Effector CD8-positive, alpha-beta T cell (primary cell): ENCODE measurements at regions not wholly inside any gene's neighbourhood (a gene's known extent, or its start where the extent isn't known, plus 50 kb on each side); places are given as distances from the start of the nearest gene placed in this dataset.

Source experiments
- DNase-seq: peaks from one replicate; lab custom pipeline; 2025; lab: John Stamatoyannopoulos, UW

DNA sequence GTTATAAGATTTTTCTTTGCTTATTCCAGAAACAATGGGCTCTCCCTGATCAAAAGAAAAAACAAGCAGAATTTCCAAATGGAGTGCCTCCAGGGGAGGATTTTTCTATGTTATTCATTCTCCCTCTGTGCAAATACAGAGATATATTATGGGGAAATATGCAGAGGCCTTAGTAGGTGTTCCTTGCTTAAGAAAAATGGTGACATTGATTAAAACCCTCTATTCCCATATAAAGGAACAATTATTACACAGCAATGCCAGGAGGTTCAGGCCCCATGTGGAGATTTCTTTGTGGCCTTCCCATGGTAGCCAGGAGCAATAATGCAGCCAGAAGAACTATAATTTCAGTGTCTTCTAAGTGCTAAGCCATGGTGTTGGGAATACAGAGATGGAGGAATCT, 255.9 kb upstream of the CXCR4 start:
- no peak for DNase-seq

DNA sequence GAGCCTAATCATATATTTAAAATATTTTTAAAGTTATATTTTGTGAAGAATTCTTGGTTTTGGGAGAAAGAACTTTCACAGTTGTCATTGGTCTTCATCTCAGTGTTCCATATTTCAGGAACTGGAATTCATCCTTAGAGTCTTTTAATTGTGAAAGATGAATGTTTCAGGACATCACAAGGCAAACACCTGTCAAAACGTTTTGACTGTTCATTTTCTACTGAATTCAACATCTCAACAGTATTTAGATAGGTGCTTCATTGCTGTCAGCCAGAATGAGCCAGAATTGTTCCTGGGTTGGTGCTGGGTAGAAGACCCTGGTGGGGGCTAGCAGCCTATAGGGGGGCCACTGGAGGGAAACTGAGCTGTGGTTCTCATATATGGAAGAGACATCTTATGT, 255.1 kb upstream of the CXCR4 start:
- DNase-seq = no peak

DNA sequence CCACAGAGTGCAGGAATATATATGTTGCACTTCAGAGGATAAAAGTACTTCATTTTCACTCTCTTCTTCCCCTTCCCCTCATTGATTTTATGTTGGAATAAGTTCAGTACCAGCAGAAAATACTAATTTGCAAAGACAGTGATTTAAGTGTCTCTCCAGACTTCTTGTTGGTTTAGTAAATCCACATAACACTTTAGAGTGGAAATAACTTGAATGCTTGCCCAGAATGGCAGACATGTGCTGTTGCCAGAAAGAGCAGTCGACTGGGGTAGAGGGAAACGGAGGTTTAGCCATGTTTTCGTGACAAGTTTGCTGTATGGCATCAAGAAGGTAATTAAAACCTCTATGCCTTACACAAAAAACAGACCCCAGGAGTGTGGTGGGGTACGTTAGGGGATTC, 246.0 kb upstream of the CXCR4 start:
- no peak for DNase-seq

DNA sequence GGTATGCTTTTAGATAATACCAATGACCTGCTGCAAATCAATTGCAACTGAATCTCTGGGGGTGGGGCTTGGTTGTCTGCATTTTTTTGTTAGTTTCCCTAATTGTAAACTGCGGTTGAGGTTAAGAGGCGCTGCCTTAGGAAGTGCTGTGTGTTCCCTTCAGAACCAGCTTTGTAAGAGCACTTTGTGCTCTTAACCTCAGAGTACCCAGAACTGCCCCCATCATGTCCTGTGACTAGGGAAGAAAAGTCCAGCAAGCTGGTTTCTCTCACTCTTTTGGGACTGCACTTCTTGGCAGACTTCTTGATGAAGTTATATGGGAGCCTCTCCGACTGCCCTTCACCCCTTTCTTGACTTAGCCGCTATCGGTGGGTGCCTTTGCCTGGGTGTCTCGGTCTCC, 245.5 kb upstream of the CXCR4 start:
- no peak for DNase-seq

DNA sequence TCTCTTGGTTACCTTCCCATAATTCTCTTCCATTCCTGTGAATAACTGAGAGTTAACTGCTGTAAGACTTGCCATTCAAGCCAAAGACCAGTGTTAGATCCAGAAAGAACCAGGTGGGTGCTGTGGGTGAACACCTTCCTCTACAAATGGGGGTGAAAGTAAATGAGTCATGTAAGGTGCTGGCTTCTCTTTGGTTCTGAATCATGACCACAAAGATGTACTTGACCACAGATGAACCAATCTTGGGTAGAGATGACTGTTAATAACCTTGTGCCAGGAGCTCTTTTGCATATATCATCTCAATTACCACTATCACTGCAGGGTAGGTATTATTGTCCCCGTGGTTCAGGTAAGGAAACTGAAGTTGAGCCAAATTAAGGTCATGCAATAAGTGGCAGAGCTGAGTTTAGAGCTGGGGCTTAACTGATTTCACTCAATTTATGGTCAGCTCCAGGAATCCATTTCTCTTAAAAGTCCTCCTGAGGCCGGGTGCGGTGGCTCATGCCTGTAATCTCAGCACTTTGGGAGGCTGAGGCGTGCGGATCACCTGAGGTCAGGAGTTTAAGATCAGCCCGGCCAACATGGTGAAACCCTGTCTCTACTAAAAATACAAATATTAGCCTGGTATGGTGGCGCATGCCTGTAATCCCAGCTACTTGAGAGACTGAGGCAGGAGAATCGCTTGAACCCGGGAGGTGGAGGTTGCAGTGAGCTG, 244.9 kb upstream of the CXCR4 start:
- no peak for DNase-seq

DNA sequence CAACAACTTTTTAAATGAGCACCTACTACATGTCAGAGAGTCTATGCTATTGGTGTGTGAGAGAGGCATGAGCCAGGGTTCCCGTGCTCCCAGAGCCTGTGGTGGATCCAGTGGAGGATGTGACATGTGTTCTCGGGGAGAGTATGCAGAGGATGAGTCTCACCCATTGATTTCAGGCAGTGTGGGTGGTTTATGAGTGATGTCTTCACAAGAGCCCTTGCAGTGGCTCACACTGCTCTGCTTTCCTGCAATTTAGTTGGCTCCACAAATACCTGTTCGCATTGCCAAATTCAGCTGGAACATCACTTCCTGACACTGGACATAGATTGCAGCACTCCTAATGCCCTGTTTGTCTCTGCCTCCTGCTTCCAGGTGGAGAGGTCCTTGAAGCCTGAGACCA, 243.6 kb upstream of the CXCR4 start:
- no peak for DNase-seq

DNA sequence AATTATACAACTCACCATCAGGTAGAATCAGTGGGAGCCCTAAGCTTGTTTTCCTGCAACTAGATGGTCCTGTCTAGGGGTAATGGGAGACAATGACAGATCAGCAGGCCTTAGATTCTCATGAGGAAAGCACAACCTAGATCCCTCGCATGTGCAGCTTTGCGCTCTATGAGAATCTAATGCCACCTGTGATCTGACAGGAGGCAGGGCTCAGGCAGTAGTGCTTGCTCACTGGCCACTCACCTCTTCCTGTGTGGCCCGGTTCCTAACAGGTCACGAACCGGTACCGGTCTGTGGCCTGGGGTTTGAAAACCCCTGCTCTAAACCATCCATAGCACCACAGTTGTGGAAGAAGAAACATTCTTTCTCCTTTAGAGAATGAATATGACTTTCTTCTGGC, 242.8 kb upstream of the CXCR4 start:
- no peak for DNase-seq

DNA sequence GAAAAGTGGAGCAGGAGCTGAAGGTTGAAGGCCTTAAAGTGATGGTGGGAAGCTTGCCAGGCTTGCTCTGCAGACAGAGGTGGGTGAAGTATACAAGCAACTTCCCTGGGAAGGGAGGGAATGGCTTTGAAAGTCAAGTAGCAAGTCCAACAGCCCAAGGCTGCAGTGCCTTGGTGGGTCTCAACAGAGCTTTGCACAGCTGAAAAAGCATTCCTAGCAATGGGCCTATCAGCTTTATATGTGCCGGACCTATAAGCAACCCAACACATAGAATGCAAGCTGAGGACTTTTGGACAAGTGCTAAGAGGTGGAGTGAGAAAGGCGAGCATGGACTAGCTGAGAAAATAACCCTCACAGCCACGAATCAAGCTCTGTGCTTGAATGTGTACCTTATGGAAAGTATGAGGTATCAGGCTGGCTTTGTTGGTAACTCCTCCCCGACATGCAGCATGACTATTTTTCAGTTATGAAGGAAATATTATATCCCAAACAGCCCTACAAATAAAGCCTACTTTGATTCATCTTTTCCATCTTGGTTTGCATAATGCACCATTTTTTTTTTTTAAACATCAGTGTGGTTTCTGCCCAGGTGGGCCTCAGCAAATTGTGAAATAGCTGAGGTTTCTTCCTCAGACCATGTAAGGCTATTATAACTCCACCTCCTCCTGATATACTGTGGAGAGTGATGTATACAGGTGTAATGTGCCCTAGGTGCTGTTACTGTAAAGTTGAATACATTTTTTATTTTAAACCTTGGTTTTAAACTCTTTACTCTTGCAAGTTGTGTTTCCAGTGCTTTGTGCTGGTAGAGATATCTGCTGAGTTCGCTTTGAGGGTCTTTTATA, 241.4 kb upstream of the CXCR4 start:
- DNase-seq = no peak

DNA sequence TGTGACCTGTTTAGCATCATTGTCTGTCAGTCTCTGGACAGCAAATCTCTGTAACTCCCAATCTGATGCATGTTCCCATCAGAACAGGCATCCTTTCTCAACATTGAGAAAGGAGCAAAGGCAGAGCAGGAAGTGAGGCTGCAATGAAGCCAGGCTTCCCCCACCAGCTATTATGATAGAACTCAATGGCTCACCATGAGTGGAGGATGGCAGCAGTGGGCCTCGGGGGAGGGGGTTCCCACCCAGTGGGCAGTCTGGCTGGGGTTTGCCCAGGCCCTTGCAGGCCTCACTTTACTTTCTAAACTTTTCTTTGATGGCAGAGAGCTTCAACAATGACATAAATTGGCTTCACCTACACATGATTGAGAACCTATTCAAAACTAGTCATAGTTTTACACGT, 240.6 kb upstream of the CXCR4 start:
- no peak for DNase-seq

DNA sequence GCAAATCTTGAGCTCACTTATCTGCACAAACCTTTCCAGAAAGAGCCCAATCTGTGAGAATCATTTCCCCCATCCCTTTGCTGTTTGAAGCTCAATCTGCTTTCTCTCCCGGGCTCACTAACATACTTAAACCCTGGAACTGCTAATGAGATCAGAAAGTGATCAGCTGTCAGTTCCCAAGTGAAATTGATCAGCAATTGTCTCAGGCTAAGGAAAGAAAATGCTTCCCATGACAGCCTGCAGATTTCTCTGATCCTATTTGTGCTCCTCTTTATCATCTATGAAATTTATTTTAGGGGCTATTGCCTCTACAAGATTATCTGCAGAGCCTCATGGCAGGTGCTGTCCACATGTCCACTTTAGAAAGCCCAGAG, 239.0 kb upstream of the CXCR4 start:
- DNase-seq = no peak

DNA sequence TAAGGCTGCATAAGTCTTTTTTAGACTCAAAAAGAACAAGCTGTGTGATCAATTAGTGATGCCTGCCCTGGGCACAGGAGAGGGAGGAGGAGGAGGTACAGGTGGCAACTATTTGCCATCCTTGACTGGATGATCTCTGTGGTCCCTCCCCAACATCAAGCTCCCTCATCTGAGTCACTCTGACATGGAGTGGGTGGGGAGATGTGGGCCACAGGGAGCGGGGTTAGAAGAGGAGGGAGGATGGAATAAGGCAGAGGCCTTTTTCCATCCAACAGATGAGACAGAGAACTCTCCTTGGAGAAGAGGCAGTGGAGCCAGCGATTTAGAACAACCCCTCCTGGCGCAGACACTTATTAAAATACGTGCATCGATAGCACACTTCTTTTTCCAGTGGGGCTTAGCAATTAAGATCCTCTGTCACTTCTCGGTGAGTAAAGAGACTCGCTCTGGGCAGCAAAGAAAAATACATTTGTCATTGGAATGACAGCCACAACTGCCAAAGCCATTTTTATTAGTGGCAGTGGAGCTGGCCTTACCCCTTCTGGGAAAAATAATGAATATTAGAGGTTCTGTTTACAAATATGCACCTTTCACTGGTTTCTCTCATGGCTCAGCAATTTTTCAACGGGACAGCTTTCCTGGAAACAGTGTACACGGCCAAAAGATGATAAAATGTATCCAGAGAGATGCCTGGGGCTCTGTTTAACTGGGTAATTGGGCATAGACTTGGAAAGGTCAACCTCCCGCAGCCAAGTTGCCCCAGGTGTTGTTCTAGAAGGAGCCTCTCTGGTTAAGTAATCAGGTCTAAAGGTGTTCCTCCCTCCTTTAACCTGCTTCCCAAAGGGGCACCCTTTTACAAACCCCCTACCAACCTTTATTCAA, 238.4 kb upstream of the CXCR4 start:
- DNase-seq = no peak

DNA sequence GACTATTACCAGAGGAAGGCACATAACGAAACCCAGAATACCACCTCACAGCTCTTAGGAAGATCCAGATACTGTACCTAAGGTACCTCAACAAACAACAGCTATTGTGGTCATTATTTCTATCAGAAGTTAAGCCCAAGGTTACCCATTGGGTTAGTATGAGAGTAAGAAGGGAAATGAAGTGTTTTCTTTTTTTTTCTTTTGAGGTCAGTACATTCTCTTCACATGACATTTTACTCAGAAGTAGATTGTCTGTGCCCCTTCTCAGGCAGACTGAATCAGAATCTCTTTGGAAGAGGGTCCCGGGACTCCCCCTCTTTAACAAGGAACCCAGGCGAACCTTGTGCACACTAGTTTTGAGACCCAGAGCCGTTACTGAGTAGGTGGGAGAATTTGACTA, 233.7 kb upstream of the CXCR4 start:
- DNase-seq = no peak

DNA sequence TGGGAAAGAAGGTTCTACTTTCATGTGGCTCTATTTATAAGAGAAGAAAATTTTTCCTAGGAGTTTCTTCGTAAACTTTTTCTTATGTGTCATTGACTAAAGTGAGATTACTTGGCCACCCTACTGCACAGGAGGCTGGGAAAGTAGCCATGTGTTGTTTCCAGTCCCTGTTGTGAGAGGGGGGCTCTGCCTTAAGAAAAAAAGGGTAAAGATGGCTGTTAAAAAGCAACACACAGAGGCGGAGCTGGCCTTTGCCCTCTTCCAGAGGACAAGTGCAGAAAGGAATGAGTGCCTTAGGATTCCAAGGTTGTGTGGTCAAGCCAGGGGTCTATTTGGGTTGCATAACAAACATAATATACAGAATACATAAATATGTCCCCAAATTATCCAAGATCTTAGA, 230.0 kb upstream of the CXCR4 start:
- no peak for DNase-seq

DNA sequence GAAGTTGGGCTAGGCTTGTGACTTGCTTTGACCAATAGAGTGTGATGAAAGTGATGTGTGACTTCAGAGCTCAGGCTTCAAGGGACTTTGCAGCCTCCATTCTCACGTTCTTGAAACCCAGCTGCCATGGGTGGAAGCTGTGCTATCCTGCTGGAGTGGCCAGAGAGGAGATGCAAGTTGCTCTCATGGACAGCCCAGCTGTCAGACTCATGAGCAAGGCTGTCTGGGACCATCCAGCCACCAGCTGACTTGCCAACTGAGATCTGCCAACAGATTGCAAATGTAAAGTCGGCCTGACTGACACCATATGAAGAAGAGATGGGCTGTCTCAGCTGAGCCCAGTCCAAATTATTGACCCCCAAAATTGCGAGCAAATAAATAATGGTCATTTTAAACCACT, 226.4 kb upstream of the CXCR4 start:
- DNase-seq = no peak

DNA sequence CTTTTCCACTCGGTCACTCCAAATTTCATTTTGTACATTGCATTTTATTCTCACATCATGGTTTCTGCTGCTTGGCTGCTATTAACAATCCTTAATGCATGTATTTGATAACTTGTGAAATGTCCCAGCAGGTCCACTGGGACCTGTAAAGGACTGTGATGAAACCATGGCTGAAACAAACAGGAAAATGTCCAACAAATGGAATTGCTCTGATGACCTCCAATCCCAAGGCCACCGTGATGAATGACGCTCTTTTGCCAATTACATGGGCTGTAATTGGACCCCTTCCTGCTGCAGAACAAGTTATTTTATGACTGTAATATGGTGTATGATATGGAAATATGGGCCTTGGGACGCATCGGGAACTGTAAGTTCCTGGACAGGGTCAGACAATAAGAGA, 224.2 kb upstream of the CXCR4 start:
- DNase-seq = no peak

DNA sequence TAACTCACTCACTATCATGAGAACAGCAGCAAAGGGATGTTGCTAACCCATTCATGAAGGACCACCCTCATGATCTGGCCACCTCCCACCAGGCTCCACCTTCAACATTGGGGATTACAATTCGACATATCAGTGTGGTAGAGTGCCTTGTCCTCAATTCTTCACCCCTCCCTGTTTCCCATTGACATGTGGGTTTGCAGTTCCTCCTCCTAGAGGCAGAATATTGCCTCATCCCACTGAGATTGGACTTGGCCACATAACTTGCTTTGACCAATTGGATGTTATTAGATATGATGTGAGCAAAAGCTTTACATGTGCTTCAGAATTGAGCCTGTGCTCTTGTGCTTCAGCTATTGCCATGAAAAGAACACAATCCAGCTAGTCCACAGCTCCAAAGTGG, 217.0 kb upstream of the CXCR4 start:
- DNase-seq = no peak

DNA sequence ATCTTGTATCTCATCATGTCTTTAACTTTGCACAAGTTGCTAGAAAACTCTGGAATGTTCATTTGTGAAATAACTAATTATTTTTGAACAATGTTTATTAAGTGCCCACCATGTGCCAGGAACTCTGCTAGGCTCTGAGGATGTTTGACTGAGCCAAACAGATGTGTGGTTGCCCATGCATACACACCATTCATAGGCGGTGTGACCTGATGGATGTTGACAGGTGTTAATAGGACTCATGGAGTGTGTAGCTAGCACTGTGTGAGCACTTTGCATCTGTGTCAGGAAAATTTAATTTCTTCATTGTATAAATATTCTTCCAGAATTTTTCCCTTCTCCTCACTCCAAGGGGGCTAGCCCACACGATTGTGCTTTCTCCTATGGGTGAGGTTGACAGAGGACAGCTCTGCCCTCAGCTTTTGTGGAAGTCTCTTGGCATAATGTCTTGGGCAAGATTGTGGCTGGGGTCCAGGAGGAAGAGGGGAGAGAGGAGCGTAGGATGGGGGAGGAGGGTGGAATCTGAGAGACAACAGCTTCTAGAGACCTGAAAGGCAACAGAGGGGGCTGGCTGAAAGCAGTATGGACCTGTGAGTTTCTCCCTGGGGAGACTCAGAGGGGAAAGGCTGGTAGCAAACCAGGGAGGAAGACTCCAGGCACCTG, 214.6 kb upstream of the CXCR4 start:
- no peak for DNase-seq

DNA sequence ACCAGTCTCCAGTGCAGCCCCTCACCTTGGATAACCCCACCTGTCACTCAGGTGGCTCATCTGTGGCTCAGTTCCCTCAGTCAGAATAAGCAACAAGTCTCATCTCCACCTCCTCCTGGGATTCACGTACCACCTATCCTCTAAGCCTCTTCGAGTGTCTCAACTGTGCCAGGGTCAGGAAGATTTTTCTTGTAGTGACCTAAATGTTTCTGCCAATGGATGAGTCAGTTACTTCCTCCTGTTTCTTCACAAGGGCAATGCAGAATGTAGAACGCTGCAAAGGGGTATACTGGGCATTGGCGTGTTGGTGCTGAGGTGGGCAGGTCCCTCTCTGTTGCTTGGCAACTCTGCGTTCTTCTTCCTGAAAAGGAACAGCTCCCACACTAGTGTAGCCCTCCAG, 213.3 kb upstream of the CXCR4 start:
- DNase-seq = no peak

DNA sequence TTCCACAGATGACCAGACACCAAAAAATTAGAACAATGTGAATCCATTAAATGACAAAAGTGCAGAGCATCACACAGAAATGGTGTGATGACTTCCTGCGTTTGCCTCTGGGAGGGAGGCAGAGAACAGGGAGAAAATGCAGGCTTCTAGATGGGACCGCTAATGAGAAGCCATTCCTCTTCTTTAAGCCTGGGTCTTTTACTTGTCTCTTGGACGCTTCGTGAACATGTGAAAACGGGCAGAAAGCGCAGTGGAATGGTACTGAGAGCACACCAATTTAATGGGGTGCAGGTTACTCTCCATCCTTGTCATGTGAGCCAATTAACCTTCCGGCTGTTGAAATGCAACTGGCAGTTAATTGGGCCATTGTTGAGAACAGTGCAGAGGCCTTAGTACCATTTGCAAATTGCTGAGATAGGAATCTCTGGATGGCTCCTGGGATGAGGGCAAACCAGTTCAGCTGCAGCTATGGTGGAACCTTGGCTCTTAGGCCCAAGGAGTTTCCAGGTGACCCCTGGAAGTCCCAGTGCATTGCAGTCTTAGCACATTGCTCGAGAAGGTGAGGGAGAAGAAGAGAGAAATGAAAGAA, 210.4 kb upstream of the CXCR4 start:
- no peak for DNase-seq

DNA sequence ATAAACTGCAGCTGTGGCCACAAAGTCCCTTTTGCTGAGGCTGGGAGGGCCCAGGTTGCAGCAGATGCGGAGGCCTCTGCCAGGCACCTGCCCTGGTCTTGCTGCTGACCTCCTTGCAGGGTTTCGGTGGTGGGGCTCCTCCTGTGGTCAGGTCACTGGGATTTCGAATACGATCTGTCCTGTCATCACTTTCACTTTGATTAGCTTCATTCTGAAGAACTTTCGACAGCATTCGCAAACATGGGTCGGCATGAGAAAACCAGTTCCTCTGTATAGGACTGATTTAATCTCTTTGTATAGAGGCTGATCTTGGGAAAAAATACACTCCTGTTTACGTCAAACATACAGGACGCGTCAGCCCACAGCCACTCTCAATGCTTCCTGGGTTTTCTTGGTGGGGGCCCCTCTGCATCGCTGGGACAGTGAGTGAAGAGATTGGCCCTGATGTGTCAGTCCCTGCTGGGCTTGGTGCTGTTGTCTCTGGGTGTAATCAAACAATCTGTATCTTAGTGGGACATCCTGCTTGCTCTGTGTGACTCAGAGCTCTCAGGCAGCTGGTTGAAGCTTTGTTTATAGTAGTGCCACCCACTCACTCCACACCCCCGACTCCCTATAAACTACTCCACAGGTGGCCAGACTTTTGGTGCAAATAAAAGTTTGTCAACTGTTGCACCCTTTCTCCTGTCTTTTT, 209.4 kb upstream of the CXCR4 start:
- peak; percentile 36 for DNase-seq

DNA sequence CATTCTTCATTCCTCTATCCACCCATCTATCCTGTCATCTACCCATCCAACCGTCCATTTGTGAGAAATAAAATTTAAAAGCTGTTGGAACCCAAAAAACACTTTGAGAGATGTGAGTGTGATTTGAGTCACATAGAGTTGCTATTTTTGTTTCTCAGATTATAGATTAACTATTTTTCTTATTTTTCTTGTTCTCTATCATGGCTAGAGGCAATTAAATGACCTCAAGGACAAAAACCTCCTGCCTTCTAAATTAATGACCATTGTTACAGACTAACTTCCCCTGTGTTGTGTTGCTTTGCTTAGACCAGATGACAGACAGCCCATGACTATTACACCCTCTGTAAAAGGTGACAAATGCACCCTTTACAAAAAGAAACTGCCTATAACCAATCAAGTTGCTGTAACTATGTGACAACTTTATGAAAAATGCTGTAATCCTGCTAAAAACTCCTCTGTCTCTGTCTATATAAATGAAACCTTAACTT, 207.9 kb upstream of the CXCR4 start:
- DNase-seq = no peak
